MCF 10A (cell line): ENCODE measurements at regions not wholly inside any gene's neighbourhood (a gene's known extent, or its start where the extent isn't known, plus 50 kb on each side); places are given as distances from the start of the nearest gene placed in this dataset.
A peak's percentile ranks its signal among the peaks of the same experiment; 100 is the strongest.

Experiments used
- BruUV-seq: library from RNA; stranded (reverse); fragments of 400-500 nt; replicated peaks from 2 replicates; lab custom pipeline; 2021; lab: Mats Ljungman, UMichigan
- CTCF ChIA-PET: fragments of 300-600 bp; sonication (Branson Sonifier 250); formaldehyde crosslinking; extraction: SDS; loops from one replicate; lab custom pipeline; 2021; ENCODE audit warnings: antibody characterized with exemption, inconsistent platforms; lab: Yijun Ruan, JAX
- POLR2A ChIA-PET: fragments of 300-600, 350-650 bp; sonication (Branson Sonifier 250); formaldehyde crosslinking; extraction: SDS; loops from one replicate; lab custom pipeline; 2020; ENCODE audit warnings: antibody characterized with exemption, inconsistent platforms; lab: Yijun Ruan, JAX
- DNase-seq: peaks from one replicate; pipeline ENCODE4 v3.0.0-alpha.2; 2018; ENCODE audit not compliant: unreplicated experiment
- H3K27ac Mint-ChIP-seq: one replicate; pipeline ENCODE4 v1.8.0; 2022; ENCODE audit warnings: mild to moderate bottlenecking, low read depth, mixed read lengths; ENCODE audit not compliant: unreplicated experiment
- H3K27me3 Mint-ChIP-seq: one replicate; pipeline ENCODE4 v1.8.0; 2022; ENCODE audit warnings: mixed read lengths; ENCODE audit not compliant: insufficient read depth, unreplicated experiment
- H3K36me3 Mint-ChIP-seq: one replicate; pipeline ENCODE4 v1.8.0; 2022; ENCODE audit warnings: mild to moderate bottlenecking, moderate library complexity, mixed read lengths; ENCODE audit not compliant: insufficient read depth, unreplicated experiment
- H3K4me1 Mint-ChIP-seq: one replicate; pipeline ENCODE4 v1.8.0; 2022; ENCODE audit warnings: mixed read lengths; ENCODE audit not compliant: insufficient read depth, unreplicated experiment
- H3K4me3 Mint-ChIP-seq: one replicate; pipeline ENCODE4 v1.8.0; 2022; ENCODE audit warnings: mild to moderate bottlenecking, moderate library complexity, mixed read lengths; ENCODE audit not compliant: unreplicated experiment
- H3K9me3 Mint-ChIP-seq: one replicate; pipeline ENCODE4 v1.8.0; 2022; ENCODE audit warnings: mixed read lengths; ENCODE audit not compliant: unreplicated experiment
- intact Hi-C: fragments of 100-400 bp; cut with micrococcal nuclease; formaldehyde crosslinking; loops from 2 replicates; pipeline ENCODE4 v1.14.1; 2022
- TF ChIP-seq, protein P1 (sequence below): fragments of 200-600 bp; IDR thresholded peaks from one replicate; pipeline ENCODE4 v1.8.0; 2022; ENCODE audit warnings: antibody characterized with exemption, mild to moderate bottlenecking; ENCODE audit not compliant: unreplicated experiment

DNA sequence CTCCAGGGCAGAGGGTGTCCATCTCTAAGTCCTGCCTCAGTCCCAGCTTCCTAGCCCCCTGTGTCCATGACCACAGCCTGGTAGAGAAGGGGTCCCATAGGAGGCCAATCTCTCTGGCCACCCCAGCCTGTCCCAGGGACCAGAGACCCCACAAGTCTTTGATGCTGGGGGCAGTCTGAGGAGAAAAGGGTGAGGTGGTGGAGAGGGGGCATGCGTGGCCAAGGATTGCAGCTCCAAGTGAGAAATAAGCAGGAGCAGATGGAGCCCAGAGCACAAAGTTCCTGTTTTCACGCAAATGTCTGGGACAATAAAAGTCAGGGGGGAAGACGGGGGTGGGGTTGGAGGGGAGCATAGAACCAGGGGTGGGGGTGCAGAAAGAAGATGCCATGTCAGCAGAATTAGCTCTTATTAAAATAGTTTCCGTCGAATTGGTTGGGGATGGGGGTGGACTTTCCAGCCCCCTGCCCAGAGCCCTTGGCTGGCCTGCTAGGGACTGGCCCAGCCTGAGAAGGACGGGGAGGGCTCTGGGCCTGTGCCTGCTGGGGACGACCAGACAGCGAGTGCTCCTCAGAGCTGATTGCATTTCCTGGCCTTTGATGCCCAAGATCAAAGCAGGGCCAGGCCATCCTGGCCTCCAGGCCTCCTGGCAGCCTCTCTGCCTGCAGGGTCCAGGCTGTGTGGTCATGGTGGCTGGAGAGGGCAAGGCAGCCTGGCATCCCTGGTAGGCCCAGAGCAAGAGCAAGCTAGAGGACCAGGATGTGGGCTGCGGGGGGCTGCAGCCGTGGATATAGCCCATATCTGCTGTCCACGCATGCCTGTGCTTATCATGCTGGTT lies 337.1 kb downstream of the DYSF start:
- peaks cover 10% of the 10 kb centered on the region for H3K27me3 Mint-ChIP-seq
- no peaks in the 10 kb centered on the region for H3K4me1 Mint-ChIP-seq
- no peak for DNase-seq
- intact Hi-C loops: no loop called here
- no peak overlapping the region for H3K27ac Mint-ChIP-seq
- no TSS peak for BruUV-seq
- ChIA-PET POLR2A (interaction anchor here (0.7 kb wide), 1 partner anchor 13 kb away, joined by 3 read pairs; no protein-coding TSS in a partner anchor), CTCF (interaction anchor here (0.6 to 1.9 kb wide), 3 partner anchors 9 to 243 kb away, joined by 3 to 8 read pairs (median 4); no protein-coding TSS in a partner anchor)
- no peaks in the 10 kb centered on the region for H3K9me3 Mint-ChIP-seq
- H3K36me3 Mint-ChIP-seq: no peaks in the 10 kb centered on the region
- no peak overlapping the region for H3K4me3 Mint-ChIP-seq
- TF ChIP-seq, protein P1, sequence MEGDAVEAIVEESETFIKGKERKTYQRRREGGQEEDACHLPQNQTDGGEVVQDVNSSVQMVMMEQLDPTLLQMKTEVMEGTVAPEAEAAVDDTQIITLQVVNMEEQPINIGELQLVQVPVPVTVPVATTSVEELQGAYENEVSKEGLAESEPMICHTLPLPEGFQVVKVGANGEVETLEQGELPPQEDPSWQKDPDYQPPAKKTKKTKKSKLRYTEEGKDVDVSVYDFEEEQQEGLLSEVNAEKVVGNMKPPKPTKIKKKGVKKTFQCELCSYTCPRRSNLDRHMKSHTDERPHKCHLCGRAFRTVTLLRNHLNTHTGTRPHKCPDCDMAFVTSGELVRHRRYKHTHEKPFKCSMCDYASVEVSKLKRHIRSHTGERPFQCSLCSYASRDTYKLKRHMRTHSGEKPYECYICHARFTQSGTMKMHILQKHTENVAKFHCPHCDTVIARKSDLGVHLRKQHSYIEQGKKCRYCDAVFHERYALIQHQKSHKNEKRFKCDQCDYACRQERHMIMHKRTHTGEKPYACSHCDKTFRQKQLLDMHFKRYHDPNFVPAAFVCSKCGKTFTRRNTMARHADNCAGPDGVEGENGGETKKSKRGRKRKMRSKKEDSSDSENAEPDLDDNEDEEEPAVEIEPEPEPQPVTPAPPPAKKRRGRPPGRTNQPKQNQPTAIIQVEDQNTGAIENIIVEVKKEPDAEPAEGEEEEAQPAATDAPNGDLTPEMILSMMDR: no peak

DNA sequence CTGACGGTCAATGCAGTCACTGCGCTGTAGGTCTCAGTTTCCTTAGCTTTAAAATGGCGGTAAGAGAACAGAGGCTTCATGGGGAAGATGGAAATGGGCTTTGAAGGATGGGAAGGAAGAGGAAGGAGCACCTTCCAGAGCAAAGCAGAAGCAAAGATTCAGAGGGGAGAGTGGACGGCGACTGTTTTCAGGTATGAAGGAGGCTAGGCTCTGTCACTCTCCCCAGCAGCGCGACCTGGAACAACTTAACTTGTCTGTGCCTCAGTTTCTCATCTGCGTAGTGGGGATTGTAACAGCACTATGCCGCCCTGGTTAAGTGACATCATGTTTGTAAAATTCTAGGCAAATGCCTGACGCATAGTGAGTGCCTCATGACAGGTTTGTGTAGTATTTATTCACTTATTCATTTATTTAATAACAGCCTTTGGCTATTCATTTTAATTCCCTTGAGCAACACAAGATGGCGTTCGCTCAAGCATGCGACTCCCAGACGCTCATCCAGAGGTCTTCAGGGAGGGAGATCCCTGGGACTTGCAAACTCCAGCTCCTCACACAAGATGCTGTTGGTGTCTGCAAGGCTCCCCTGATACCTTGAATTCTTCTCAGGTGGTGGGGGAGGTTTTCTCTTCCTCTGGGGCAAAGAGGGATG lies 336.3 kb downstream of the DYSF start:
- no peak overlapping the region for H3K27ac Mint-ChIP-seq
- ChIA-PET CTCF (interaction anchor here (0.6 to 1.9 kb wide), 2 partner anchors 10 to 42 kb away, joined by 3 to 8 read pairs; no protein-coding TSS in a partner anchor), POLR2A (no interaction called here)
- H3K27me3 Mint-ChIP-seq: peaks cover 10% of the 10 kb centered on the region
- H3K4me3 Mint-ChIP-seq: no peak overlapping the region
- TF ChIP-seq, protein P1: no peak
- H3K4me1 Mint-ChIP-seq: peaks cover 6% of the 10 kb centered on the region
- intact Hi-C loops: no loop called here
- DNase-seq: peak; percentile 20
- BruUV-seq: no TSS peak
- H3K9me3 Mint-ChIP-seq: no peaks in the 10 kb centered on the region
- H3K36me3 Mint-ChIP-seq: no peaks in the 10 kb centered on the region

DNA sequence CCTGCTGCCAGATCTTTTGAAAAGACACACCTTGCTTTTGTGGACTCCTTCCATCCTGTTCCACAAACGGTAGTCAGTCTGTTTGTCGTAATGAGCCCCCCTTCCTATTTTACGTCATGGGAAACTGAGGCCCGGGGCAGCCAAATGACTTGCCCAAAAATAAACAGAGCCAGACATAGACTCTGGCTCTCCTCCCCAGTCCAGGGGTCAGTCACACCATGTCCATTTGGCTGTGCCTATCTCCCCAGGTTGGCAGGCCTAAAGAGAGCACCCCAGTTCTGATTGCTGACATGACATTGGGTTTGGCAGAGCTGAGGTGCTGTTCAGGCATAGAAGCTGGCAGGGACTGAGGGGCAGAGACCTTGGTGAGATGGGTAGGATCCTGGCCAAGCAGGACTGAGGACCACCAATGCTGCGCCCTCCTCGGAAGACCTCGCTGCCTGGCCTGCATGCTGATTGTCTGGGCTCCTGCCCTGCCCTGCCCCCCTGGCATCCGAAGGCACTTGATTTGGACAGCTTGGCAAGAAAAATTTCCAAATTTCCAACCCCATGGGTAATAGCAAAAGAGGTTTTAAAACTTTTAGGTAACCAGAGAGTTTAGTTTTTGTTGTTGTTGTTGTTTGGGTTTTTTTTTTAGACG lies 335.4 kb downstream of the DYSF start:
- peaks cover 10% of the 10 kb centered on the region for H3K27me3 Mint-ChIP-seq
- peaks cover 12% of the 10 kb centered on the region for H3K4me1 Mint-ChIP-seq
- ChIA-PET POLR2A (no interaction called here), CTCF (interaction anchor here (1.9 to 2.3 kb wide), 2 partner anchors 10 to 11 kb away, joined by 6 to 8 read pairs; no protein-coding TSS in a partner anchor)
- DNase-seq: no peak
- H3K36me3 Mint-ChIP-seq: no peaks in the 10 kb centered on the region
- intact Hi-C loops: no loop called here
- no TSS peak for BruUV-seq
- H3K27ac Mint-ChIP-seq: no peak overlapping the region
- H3K4me3 Mint-ChIP-seq: no peak overlapping the region
- TF ChIP-seq, protein P1: no peak
- no peaks in the 10 kb centered on the region for H3K9me3 Mint-ChIP-seq

DNA sequence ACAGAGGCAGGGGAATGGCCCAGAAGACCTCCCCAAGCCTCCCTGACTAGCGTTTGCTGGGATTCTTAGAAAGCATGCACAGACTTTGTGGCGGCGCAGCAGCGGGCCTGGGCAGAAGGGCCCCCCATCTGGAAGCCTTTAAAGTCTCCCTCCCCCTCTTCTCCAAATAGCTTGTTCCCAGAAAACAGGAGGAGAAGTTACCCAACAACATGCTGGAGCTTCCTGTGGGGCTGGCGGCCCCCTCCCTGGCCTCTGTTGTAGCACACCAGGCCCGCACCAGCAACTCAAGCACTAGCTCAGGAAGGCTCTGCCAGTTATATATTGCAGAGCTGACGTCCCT lies 334.8 kb downstream of the DYSF start:
- intact Hi-C loops: no loop called here
- H3K4me1 Mint-ChIP-seq: peaks cover 16% of the 10 kb centered on the region
- DNase-seq: no peak
- no peak overlapping the region for H3K4me3 Mint-ChIP-seq
- H3K36me3 Mint-ChIP-seq: no peaks in the 10 kb centered on the region
- no peak overlapping the region for H3K27ac Mint-ChIP-seq
- TF ChIP-seq, protein P1: no peak
- no peaks in the 10 kb centered on the region for H3K9me3 Mint-ChIP-seq
- POLR2A ChIA-PET: no interaction called here
- H3K27me3 Mint-ChIP-seq: peaks cover 10% of the 10 kb centered on the region
- BruUV-seq: no TSS peak
- CTCF ChIA-PET: interaction anchor here (0.6 to 2.3 kb wide), 2 partner anchors 8 to 10 kb away, joined by 3 to 6 read pairs; no protein-coding TSS in a partner anchor
